SU-DHL-6 (cell line): ENCODE measurements at regions not wholly inside any gene's neighbourhood (a gene's known extent, or its start where the extent isn't known, plus 50 kb on each side); places are given as distances from the start of the nearest gene placed in this dataset.

Experiments
- H2AFZ ChIP-seq: fragments of 200-600 bp; sonication (generic); 2 replicates; pipeline ENCODE4 v1.6.1; 2014; ENCODE audit warnings: low read depth, mild to moderate bottlenecking, moderate library complexity, mixed read lengths, antibody characterized with exemption, low read length; ENCODE audit not compliant: severe bottlenecking
- H3F3A ChIP-seq: fragments of 200-600 bp; shearing (Covaris generic); 2 replicates; pipeline ENCODE4 v1.6.0; 2016; ENCODE audit warnings: antibody characterized with exemption, mild to moderate bottlenecking; ENCODE audit not compliant: insufficient read depth
- H3K27ac ChIP-seq: fragments of 200-600 bp; sonication (generic); 2 replicates; pipeline ENCODE4 v1.5.1; 2016; ENCODE audit warnings: low read depth, mild to moderate bottlenecking, low read length, moderate library complexity, mixed read lengths
- H3K27me3 ChIP-seq: fragments of 200-600 bp; sonication (generic), shearing (Covaris generic); 2 replicates; pipeline ENCODE4 v1.6.0; 2014; ENCODE audit warnings: mild to moderate bottlenecking, low read length
- H3K36me3 ChIP-seq: fragments of 200-600 bp; sonication (generic); 2 replicates; pipeline ENCODE4 v1.6.1; 2014; ENCODE audit warnings: mild to moderate bottlenecking, low read length, mixed read lengths
- H3K4me2 ChIP-seq: fragments of 300-600, 200-600 bp; shearing (Covaris generic), sonication (generic); 2 replicates; pipeline ENCODE4 v1.6.0; 2014; ENCODE audit warnings: low read length, low read depth, mild to moderate bottlenecking; ENCODE audit not compliant: poor library complexity, severe bottlenecking
- H3K4me3 ChIP-seq: fragments of 200-600 bp; sonication (generic); 2 replicates; pipeline ENCODE4 v1.5.1; 2014; ENCODE audit warnings: antibody characterized with exemption, low read length, mild to moderate bottlenecking, mixed read lengths; ENCODE audit not compliant: insufficient read depth, poor library complexity, severe bottlenecking
- H3K79me2 ChIP-seq: fragments of 200-600 bp; sonication (generic); 2 replicates; pipeline ENCODE4 v1.6.1; 2014; ENCODE audit warnings: mild to moderate bottlenecking, low read length, moderate library complexity; ENCODE audit not compliant: insufficient read depth
- H3K9ac ChIP-seq: fragments of 200-600 bp; sonication (generic); 2 replicates; pipeline ENCODE4 v1.7.0; 2014; ENCODE audit warnings: mild to moderate bottlenecking, low read length
- H3K9me2 ChIP-seq: fragments of 200-600 bp; sonication (generic); replicated peaks from 2 replicates; pipeline ENCODE4 v1.6.1; 2014; ENCODE audit warnings: low read length; ENCODE audit not compliant: insufficient read depth
- H3K9me3 ChIP-seq: fragments of 200-600 bp; sonication (generic); 2 replicates; pipeline ENCODE4 v1.6.1; 2014; ENCODE audit warnings: low read length, mixed read lengths; ENCODE audit not compliant: insufficient read depth
- H4K20me1 ChIP-seq: fragments of 200-600 bp; sonication (generic); 2 replicates; pipeline ENCODE4 v1.6.1; 2014; ENCODE audit warnings: low read depth, mild to moderate bottlenecking, antibody characterized with exemption, low read length, moderate library complexity, mixed read lengths
- EZH2phosphoT487 ChIP-seq: fragments of 200-600 bp; sonication (generic), shearing (Covaris generic); conservative IDR thresholded peaks from 2 replicates; pipeline ENCODE4 v1.6.1; 2018; ENCODE audit warnings: mild to moderate bottlenecking, antibody characterized with exemption, low read length, moderate library complexity, mixed read lengths
- TF ChIP-seq, protein P1 (sequence below): fragments of 200-600 bp; sonication (generic); IDR thresholded peaks from one replicate; pipeline ENCODE4 v1.5.1; 2017; ENCODE audit warnings: antibody characterized with exemption, mild to moderate bottlenecking, low read length, moderate library complexity; ENCODE audit not compliant: insufficient read depth, poor library complexity, severe bottlenecking

DNA sequence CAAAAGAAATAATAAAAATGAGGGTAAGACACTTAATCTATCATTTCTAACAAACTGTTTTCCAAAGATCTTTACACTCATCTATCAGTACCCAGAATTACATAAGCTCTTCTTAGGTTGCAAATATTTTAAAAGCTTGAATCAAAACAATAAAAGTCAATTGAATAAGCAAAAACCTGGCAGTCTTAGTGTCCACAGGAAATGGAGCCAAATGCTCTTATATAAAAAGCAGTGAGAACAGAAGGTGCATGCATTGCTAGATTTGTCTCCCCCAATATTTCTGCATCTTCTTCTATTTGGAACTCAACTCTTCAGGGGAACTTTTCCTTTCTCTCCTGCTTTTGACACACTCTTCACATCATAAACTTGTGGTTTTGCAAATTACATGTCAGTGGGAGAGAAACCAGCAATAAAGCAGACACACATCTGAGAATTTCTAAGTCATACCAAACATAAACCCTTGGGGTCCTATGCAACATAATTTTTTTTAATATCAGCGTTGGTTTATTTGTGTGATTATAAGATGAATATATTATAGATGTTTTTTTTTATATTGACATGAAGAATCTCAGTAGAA is 343.9 kb upstream of the ACVR2A start:
- Histone ChIP-seq H3K27me3 (no peaks in the 10 kb centered on the region), H3K79me2 (no peaks in the 10 kb centered on the region), H3K4me3 (no peak overlapping the region), H3K9me2 (no peaks in the 10 kb centered on the region), H3K9me3 (no peaks in the 10 kb centered on the region), H4K20me1 (no peaks in the 10 kb centered on the region), H2AFZ (no peak overlapping the region), H3F3A (no peaks in the 10 kb centered on the region), H3K4me2 (no peak overlapping the region), H3K27ac (no peak overlapping the region), H3K36me3 (no peaks in the 10 kb centered on the region), H3K9ac (no peak overlapping the region)
- TF ChIP-seq, protein P1, sequence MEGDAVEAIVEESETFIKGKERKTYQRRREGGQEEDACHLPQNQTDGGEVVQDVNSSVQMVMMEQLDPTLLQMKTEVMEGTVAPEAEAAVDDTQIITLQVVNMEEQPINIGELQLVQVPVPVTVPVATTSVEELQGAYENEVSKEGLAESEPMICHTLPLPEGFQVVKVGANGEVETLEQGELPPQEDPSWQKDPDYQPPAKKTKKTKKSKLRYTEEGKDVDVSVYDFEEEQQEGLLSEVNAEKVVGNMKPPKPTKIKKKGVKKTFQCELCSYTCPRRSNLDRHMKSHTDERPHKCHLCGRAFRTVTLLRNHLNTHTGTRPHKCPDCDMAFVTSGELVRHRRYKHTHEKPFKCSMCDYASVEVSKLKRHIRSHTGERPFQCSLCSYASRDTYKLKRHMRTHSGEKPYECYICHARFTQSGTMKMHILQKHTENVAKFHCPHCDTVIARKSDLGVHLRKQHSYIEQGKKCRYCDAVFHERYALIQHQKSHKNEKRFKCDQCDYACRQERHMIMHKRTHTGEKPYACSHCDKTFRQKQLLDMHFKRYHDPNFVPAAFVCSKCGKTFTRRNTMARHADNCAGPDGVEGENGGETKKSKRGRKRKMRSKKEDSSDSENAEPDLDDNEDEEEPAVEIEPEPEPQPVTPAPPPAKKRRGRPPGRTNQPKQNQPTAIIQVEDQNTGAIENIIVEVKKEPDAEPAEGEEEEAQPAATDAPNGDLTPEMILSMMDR, result no peak
- TF ChIP-seq EZH2phosphoT487, result no peak

DNA sequence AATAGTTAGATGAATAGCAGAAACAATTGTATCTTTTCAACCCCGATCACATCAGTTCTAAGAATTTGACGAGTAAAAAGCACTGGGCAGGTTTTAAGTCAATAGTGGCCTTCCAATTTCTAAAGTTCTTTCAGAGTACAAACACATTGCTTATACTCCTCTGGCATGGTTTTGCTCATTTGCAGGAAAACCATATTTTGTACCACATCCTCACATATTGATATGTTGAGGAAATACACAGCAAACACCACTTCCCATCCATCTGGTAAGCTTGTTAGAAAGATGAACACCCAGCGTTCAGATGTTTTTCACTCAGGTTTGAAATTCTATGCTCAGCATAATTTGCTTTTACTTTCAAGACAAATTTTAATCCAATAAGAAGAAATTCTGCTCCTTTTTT is 344.6 kb upstream of the ACVR2A start:
- Histone ChIP-seq H3K79me2 (no peaks in the 10 kb centered on the region), H3K27ac (no peak overlapping the region), H3K4me2 (no peak overlapping the region), H3K9me3 (no peaks in the 10 kb centered on the region), H4K20me1 (no peaks in the 10 kb centered on the region), H3K9ac (no peak overlapping the region), H3F3A (no peaks in the 10 kb centered on the region), H3K36me3 (no peaks in the 10 kb centered on the region), H3K4me3 (no peak overlapping the region), H2AFZ (no peak overlapping the region), H3K27me3 (no peaks in the 10 kb centered on the region), H3K9me2 (no peaks in the 10 kb centered on the region)
- no peak for TF ChIP-seq EZH2phosphoT487
- TF ChIP-seq, protein P1, result no peak

DNA sequence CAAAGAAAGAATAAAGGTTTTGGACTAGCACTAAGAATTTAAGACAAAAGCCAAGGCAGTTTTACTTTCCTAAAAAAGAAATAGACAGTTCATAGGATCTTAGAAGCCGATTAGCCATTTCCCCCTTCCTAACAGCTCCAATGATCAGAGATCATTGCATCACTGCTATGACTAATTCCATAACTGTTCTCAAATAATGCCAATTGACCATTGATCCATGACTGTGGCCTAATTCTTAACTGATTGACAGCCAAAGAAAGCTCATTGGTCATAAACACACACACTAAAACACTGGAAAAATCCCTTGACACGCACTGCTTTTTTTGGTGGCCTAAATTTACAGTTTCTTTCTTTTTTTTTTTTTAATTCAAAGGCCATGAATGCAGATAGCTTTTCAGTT is 345.0 kb upstream of the ACVR2A start:
- H4K20me1 ChIP-seq, result no peaks in the 10 kb centered on the region
- H3K9me2 ChIP-seq, result no peaks in the 10 kb centered on the region
- no peaks in the 10 kb centered on the region for H3K36me3 ChIP-seq
- no peak overlapping the region for H3K27ac ChIP-seq
- H3F3A ChIP-seq, result no peaks in the 10 kb centered on the region
- H3K9ac ChIP-seq, result no peak overlapping the region
- H3K4me3 ChIP-seq, result no peak overlapping the region
- TF ChIP-seq, protein P1, result no peak
- H2AFZ ChIP-seq, result no peak overlapping the region
- H3K9me3 ChIP-seq, result no peaks in the 10 kb centered on the region
- H3K79me2 ChIP-seq, result no peaks in the 10 kb centered on the region
- H3K27me3 ChIP-seq, result no peaks in the 10 kb centered on the region
- no peak overlapping the region for H3K4me2 ChIP-seq
